IMR-90 (cell line): ENCODE measurements at regions not wholly inside any gene's neighbourhood (a gene's known extent, or its start where the extent isn't known, plus 50 kb on each side); places are given as distances from the start of the nearest gene placed in this dataset.

Experiments
- ATAC-seq: fragments of 200-7000 bp; cut with Tn5 transposase; 2 replicates; pipeline ENCODE4 v1.9.1; 2020; ENCODE audit warnings: low read depth, mild to moderate bottlenecking, moderate library complexity
- BruUV-seq: library from RNA; stranded (reverse); fragments of 400-500 nt; replicated peaks from 2 replicates; lab custom pipeline; 2021; lab: Mats Ljungman, UMichigan
- CTCF ChIA-PET: fragments of 300-600 bp; formaldehyde crosslinking; extraction: SDS; loops from one replicate; lab custom pipeline; 2021; ENCODE audit warnings: antibody characterized with exemption; lab: Yijun Ruan, JAX
- POLR2A ChIA-PET: fragments of 300-600 bp; sonication (Branson Sonifier 250); formaldehyde crosslinking; loops from one replicate; lab custom pipeline; 2022; ENCODE audit warnings: antibody characterized with exemption; ENCODE audit not compliant: unreplicated experiment; lab: Charles Lee
- DNase-seq: peaks from one replicate; pipeline ENCODE4 v3.0.0; 2013
- H2AFZ ChIP-seq: replicated peaks from 2 replicates; pipeline ENCODE3; 2013; ENCODE audit warnings: low read length, mild to moderate bottlenecking; ENCODE audit not compliant: poor library complexity
- H2AK5ac ChIP-seq: 2 replicates; pipeline ENCODE4 v1.6.1; 2013; ENCODE audit warnings: low read depth, low read length, inconsistent platforms
- H2AK9ac ChIP-seq: replicated peaks from 2 replicates; pipeline ENCODE3; 2013; ENCODE audit warnings: mild to moderate bottlenecking, low read depth, low read length, moderate library complexity; ENCODE audit not compliant: poor library complexity
- H2BK120ac ChIP-seq: 2 replicates; pipeline ENCODE4 v1.6.1; 2013; ENCODE audit warnings: low read depth, low read length, inconsistent platforms
- H2BK15ac ChIP-seq: 3 replicates; pipeline ENCODE4 v1.6.1; 2013; ENCODE audit warnings: low read depth, low read length, inconsistent platforms
- H2BK20ac ChIP-seq: 2 replicates; pipeline ENCODE4 v1.6.1; 2013; ENCODE audit warnings: low read depth, mild to moderate bottlenecking, inconsistent platforms, low read length, moderate library complexity
- H2BK5ac ChIP-seq: 2 replicates; pipeline ENCODE4 v1.6.1; 2013; ENCODE audit warnings: mild to moderate bottlenecking, low read depth, low read length, inconsistent platforms; ENCODE audit not compliant: poor library complexity, severe bottlenecking
- H3K14ac ChIP-seq: replicated peaks from 2 replicates; pipeline ENCODE4 v1.6.1; 2013; ENCODE audit warnings: low read depth, low read length, inconsistent platforms
- H3K18ac ChIP-seq: 2 replicates; pipeline ENCODE4 v1.6.1; 2013; ENCODE audit warnings: low read depth, low read length, control low read depth
- H3K23ac ChIP-seq: 2 replicates; pipeline ENCODE4 v1.6.1; 2013; ENCODE audit warnings: low read depth, low read length, inconsistent platforms
- H3K27ac ChIP-seq: 2 replicates; pipeline ENCODE4 v1.5.1; 2013; ENCODE audit warnings: mild to moderate bottlenecking, control low read depth, low read length; ENCODE audit not compliant: insufficient read depth
- H3K27me3 ChIP-seq: 2 replicates; pipeline ENCODE4 v1.6.1; 2013; ENCODE audit warnings: low read length; ENCODE audit not compliant: control insufficient read depth, insufficient read depth
- H3K36me3 ChIP-seq: 2 replicates; pipeline ENCODE4 v1.6.1; 2013; ENCODE audit warnings: low read length, mixed read lengths; ENCODE audit not compliant: control insufficient read depth, insufficient read depth
- H3K4ac ChIP-seq: 2 replicates; pipeline ENCODE4 v1.6.1; 2013; ENCODE audit warnings: low read depth, low read length, inconsistent platforms
- H3K4me1 ChIP-seq: 2 replicates; pipeline ENCODE4 v1.6.1; 2013; ENCODE audit warnings: low read length, mixed read lengths; ENCODE audit not compliant: control insufficient read depth, insufficient read depth
- H3K4me2 ChIP-seq: 2 replicates; pipeline ENCODE4 v1.6.1; 2013; ENCODE audit warnings: low read depth, mild to moderate bottlenecking, control low read depth, low read length, moderate library complexity
- H3K4me3 ChIP-seq: 2 replicates; pipeline ENCODE4 v1.5.1; 2013; ENCODE audit warnings: low read depth, mild to moderate bottlenecking, control low read depth, low read length, moderate library complexity; ENCODE audit not compliant: insufficient read depth
- H3K56ac ChIP-seq: 2 replicates; pipeline ENCODE4 v1.6.1; 2013; ENCODE audit warnings: low read length, inconsistent platforms; ENCODE audit not compliant: insufficient read depth; ENCODE audit errors: extremely low read depth
- H3K79me1 ChIP-seq, 2 experiments: 2 replicates each; pipeline ENCODE4 v1.6.1; 2013; ENCODE audit warnings: low read length in 2 of 2, inconsistent platforms in 1 of 2, low read depth in 1 of 2
- H3K9ac ChIP-seq: 2 replicates; pipeline ENCODE4 v1.6.1; 2013; ENCODE audit warnings: low read depth, low read length, control low read depth
- H3K9me1 ChIP-seq: 2 replicates; pipeline ENCODE4 v1.6.1; 2013; ENCODE audit warnings: low read length, inconsistent platforms; ENCODE audit not compliant: insufficient read depth
- H3K9me3 ChIP-seq: 2 replicates; pipeline ENCODE4 v1.6.1; 2013; ENCODE audit warnings: low read length; ENCODE audit not compliant: control insufficient read depth, insufficient read depth
- H4K20me1 ChIP-seq: 2 replicates; pipeline ENCODE4 v1.6.1; 2013; ENCODE audit warnings: low read length, inconsistent platforms; ENCODE audit not compliant: insufficient read depth
- H4K5ac ChIP-seq: 2 replicates; pipeline ENCODE4 v1.6.1; 2013; ENCODE audit warnings: mild to moderate bottlenecking, low read depth, low read length, control low read depth
- H4K8ac ChIP-seq, 2 experiments: 2 replicates each; pipeline ENCODE4 v1.6.1; 2013; ENCODE audit warnings: low read depth in 2 of 2, low read length in 2 of 2, control low read depth in 1 of 2, inconsistent platforms in 1 of 2
- H4K91ac ChIP-seq: 2 replicates; pipeline ENCODE4 v1.6.1; 2013; ENCODE audit warnings: low read depth, low read length, inconsistent platforms; ENCODE audit not compliant: insufficient read depth
- BHLHE40 ChIP-seq: fragments of 150-350 bp; IDR thresholded peaks from 2 replicates; pipeline ENCODE4 v1.6.1; 2016; ENCODE audit warnings: mild to moderate bottlenecking, low read depth, low read length
- CEBPB ChIP-seq: IDR thresholded peaks from 2 replicates; pipeline ENCODE4 v1.6.1; 2012; ENCODE audit warnings: low read depth, low read length, improper control_type of control experiment
- CHD1 ChIP-seq: IDR thresholded peaks from 2 replicates; pipeline ENCODE4 v1.6.1; 2012; ENCODE audit warnings: low read depth, low read length, improper control_type of control experiment
- FOS ChIP-seq: fragments of 150-350 bp; IDR thresholded peaks from 2 replicates; pipeline ENCODE4 v1.6.1; 2016; ENCODE audit warnings: low read depth, low read length
- MAFK ChIP-seq: IDR thresholded peaks from 2 replicates; pipeline ENCODE4 v1.6.1; 2012; ENCODE audit warnings: low read depth, low read length, improper control_type of control experiment
- MAZ ChIP-seq: IDR thresholded peaks from 2 replicates; pipeline ENCODE4 v1.6.1; 2012; ENCODE audit warnings: low read depth, mild to moderate bottlenecking, low read length, improper control_type of control experiment, moderate library complexity, borderline replicate concordance
- MXI1 ChIP-seq: IDR thresholded peaks from 2 replicates; pipeline ENCODE4 v1.6.1; 2012; ENCODE audit warnings: low read depth, mild to moderate bottlenecking, low read length, moderate library complexity, borderline replicate concordance
- NFE2L2 ChIP-seq: fragments of 150-350 bp; IDR thresholded peaks from 2 replicates; pipeline ENCODE4 v1.6.1; 2016; ENCODE audit warnings: low read depth, mild to moderate bottlenecking, low read length
- POLR2A ChIP-seq: IDR thresholded peaks from 2 replicates; pipeline ENCODE4 v1.6.1; 2012; ENCODE audit warnings: mild to moderate bottlenecking, low read depth, low read length
- RAD21 ChIP-seq: IDR thresholded peaks from 2 replicates; pipeline ENCODE4 v1.6.1; 2012; ENCODE audit warnings: low read length, improper control_type of control experiment
- RCOR1 ChIP-seq: IDR thresholded peaks from 2 replicates; pipeline ENCODE4 v1.6.1; 2012; ENCODE audit warnings: mild to moderate bottlenecking, low read length, improper control_type of control experiment; ENCODE audit not compliant: insufficient replicate concordance
- RFX5 ChIP-seq: IDR thresholded peaks from 2 replicates; pipeline ENCODE4 v1.8.0; 2012; ENCODE audit warnings: low read depth, mild to moderate bottlenecking, low read length, moderate library complexity
- SMC3 ChIP-seq: fragments of 150-350 bp; IDR thresholded peaks from 2 replicates; pipeline ENCODE4 v1.6.1; 2016; ENCODE audit warnings: low read depth, mild to moderate bottlenecking, antibody characterized with exemption, low read length, moderate library complexity
- WGBS, 2 experiments: methylation state at CpG; one replicate each; pipeline versions ENCODE4 v1.1.5 to v1.1.7; 2013; ENCODE audit warnings: missing lambda C conversion rate in 2 of 2; ENCODE audit not compliant: insufficient read length in 1 of 2; ENCODE audit errors: extremely low coverage in 2 of 2; 5-methylcytosine and 5-hydroxymethylcytosine counted together
- dilution Hi-C: fragments of 300-500 bp; cut with HindIII; formaldehyde crosslinking; loops from one replicate; pipeline ENCODE4 v1.14.3; 2018; ENCODE audit warnings: low sequenced_read_pairs; ENCODE audit not compliant: unreplicated experiment
- in situ Hi-C: fragments of 300-500 bp; cut with MboI; formaldehyde crosslinking; loops from 3 replicates; pipeline ENCODE4 v1.14.3; 2019; ENCODE audit warnings: low sequenced_read_pairs, inconsistent platforms, mixed read lengths
- intact Hi-C: fragments of 100-400 bp; cut with micrococcal nuclease; formaldehyde crosslinking; loops from 2 replicates; pipeline ENCODE4 v1.10.0; 2022
- TF ChIP-seq, protein P1 (sequence below): fragments of 150-350 bp; IDR thresholded peaks from 2 replicates; pipeline ENCODE4 v1.6.1; 2017; ENCODE audit warnings: mild to moderate bottlenecking, antibody characterized with exemption, low read length, low read depth
- TF ChIP-seq, protein P2 (sequence below): conservative IDR thresholded peaks from 2 replicates; pipeline ENCODE4 v1.5.1; 2012; ENCODE audit warnings: mild to moderate bottlenecking, low read depth, low read length, improper control_type of control experiment

DNA sequence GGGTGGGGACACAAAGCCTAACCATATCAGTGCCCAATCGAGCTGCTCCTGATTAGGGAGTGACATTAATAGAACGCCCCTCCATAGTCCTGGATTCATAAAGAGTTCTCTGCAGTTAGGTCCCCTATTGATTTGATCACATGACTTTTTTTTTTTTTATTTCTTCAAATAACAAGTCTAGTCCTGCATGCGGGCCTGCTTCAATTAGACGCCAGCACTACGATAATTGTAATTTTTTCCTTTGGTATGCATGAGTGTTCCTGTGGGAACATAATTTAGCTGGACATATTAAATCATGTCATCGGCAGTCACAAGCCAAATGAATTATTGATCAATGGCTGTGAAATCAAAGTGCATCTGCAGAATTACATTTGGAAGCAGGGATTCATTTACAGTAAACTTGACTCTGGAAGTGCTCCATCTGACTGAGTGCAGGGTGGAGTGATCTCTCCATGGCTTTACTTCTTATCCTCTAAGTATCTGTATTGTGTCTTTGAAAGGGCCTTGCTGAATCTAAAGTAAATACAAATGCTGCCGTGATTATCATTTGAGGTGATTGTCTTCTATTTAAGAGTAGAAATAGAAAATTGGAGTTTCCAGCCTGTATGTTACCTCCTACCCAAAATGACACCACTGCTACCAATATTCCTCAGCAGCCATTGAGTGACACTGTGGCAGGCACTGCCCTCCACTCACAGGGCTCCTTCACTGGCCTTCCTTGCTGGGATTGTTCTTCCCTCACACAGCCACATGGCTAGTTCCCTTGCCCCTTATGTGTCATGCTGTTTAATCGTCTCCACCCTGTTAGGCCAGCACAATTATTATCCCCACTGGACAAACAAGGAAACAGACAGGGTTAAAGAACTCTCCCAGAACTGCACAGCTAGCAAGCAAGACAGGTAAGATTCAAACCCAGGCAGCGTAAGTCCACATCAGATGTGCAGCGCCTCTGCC lies 337.4 kb upstream of the ID2 start:
- ChIA-PET POLR2A (interaction anchor here (0.6 kb wide), 1 partner anchor 56 kb away, joined by 3 read pairs; no protein-coding TSS in a partner anchor), CTCF (no interaction called here)
- Histone ChIP-seq H4K91ac (no peak overlapping the region), H3K14ac (no peak overlapping the region), H3K4me2 (no peak overlapping the region), H2AFZ (no peak overlapping the region), H3K9me1 (no peaks in the 10 kb centered on the region), H3K27me3 (no peaks in the 10 kb centered on the region), H3K4me1 (no peaks in the 10 kb centered on the region), H3K4ac (no peak overlapping the region), H2AK5ac (no peak overlapping the region), H3K79me1 (no peaks in the 10 kb centered on the region), H3K56ac (no peak overlapping the region), H4K8ac (no peak overlapping the region), H3K23ac (no peak overlapping the region), H2BK5ac (no peak overlapping the region), H3K9me3 (no peaks in the 10 kb centered on the region), H2BK15ac (no peak overlapping the region), H3K36me3 (no peaks in the 10 kb centered on the region), H2AK9ac (no peak overlapping the region), H3K9ac (no peak overlapping the region), H3K18ac (no peak overlapping the region), H2BK120ac (no peak overlapping the region), H2BK20ac (no peak overlapping the region), H3K27ac (no peak overlapping the region), H3K4me3 (no peak overlapping the region), H4K20me1 (no peaks in the 10 kb centered on the region), H4K5ac (no peak overlapping the region)
- dilution Hi-C loops (no loop called here), intact Hi-C loops (no loop called here), in situ Hi-C loops (no loop called here)
- BruUV-seq = no TSS peak
- ATAC-seq = no peak
- WGBS, 2 experiments = 100% methylated on average over 1 of the region's 10 CpGs; no CpG with 5 or more reads in 1 of the 2 experiments
- DNase-seq = no peak
- no peak for TF ChIP-seq CHD1
- no peak for TF ChIP-seq RCOR1
- TF ChIP-seq MXI1 = no peak
- TF ChIP-seq NFE2L2 = no peak
- no peak for TF ChIP-seq FOS
- TF ChIP-seq POLR2A = no peak
- TF ChIP-seq MAZ = no peak
- no peak for TF ChIP-seq RFX5
- TF ChIP-seq MAFK = no peak
- no peak for TF ChIP-seq CEBPB
- TF ChIP-seq, protein P1, sequence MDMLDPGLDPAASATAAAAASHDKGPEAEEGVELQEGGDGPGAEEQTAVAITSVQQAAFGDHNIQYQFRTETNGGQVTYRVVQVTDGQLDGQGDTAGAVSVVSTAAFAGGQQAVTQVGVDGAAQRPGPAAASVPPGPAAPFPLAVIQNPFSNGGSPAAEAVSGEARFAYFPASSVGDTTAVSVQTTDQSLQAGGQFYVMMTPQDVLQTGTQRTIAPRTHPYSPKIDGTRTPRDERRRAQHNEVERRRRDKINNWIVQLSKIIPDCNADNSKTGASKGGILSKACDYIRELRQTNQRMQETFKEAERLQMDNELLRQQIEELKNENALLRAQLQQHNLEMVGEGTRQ = no peak
- no peak for TF ChIP-seq RAD21
- TF ChIP-seq, protein P2, sequence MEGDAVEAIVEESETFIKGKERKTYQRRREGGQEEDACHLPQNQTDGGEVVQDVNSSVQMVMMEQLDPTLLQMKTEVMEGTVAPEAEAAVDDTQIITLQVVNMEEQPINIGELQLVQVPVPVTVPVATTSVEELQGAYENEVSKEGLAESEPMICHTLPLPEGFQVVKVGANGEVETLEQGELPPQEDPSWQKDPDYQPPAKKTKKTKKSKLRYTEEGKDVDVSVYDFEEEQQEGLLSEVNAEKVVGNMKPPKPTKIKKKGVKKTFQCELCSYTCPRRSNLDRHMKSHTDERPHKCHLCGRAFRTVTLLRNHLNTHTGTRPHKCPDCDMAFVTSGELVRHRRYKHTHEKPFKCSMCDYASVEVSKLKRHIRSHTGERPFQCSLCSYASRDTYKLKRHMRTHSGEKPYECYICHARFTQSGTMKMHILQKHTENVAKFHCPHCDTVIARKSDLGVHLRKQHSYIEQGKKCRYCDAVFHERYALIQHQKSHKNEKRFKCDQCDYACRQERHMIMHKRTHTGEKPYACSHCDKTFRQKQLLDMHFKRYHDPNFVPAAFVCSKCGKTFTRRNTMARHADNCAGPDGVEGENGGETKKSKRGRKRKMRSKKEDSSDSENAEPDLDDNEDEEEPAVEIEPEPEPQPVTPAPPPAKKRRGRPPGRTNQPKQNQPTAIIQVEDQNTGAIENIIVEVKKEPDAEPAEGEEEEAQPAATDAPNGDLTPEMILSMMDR = no peak
- TF ChIP-seq BHLHE40 = no peak
- no peak for TF ChIP-seq SMC3
